SK-N-SH (cell line): ENCODE measurements at regions not wholly inside any gene's neighbourhood (a gene's known extent, or its start where the extent isn't known, plus 50 kb on each side); places are given as distances from the start of the nearest gene placed in this dataset.

ENCODE experiments used
- CTCF ChIA-PET: fragments of 300-600, 350-600 bp; formaldehyde crosslinking; extraction: SDS; loops from one replicate; lab custom pipeline; 2021; lab: Yijun Ruan, JAX
- POLR2A ChIA-PET: fragments of 350-600 bp; sonication (Branson Sonifier 250); formaldehyde crosslinking; extraction: SDS; loops from one replicate; lab custom pipeline; 2020; ENCODE audit warnings: antibody characterized with exemption, inconsistent platforms; lab: Yijun Ruan, JAX
- DNase-seq: peaks from one replicate; pipeline ENCODE4 v3.0.0; 2012
- H2AFZ ChIP-seq: fragments of 200-600 bp; sonication (generic); 2 replicates; pipeline ENCODE4 v1.8.1; 2016; ENCODE audit warnings: antibody characterized with exemption, mild to moderate bottlenecking, low read depth
- H3F3A ChIP-seq: fragments of 200-600 bp; sonication (generic); replicated peaks from 2 replicates; pipeline ENCODE3; 2016; ENCODE audit warnings: antibody characterized with exemption, mild to moderate bottlenecking; ENCODE audit not compliant: insufficient read depth
- H3K27ac ChIP-seq, 2 experiments: fragments of 200-500 bp in 1 of 2; fragments of 200-600 bp in 1 of 2; sonication (Bioruptor generic) in 1 of 2; sonication (generic), shearing (Covaris generic) in 1 of 2; 2 replicates each; pipeline versions ENCODE4 v1.5.1 to v1.6.1; 2014 to 2016; ENCODE audit warnings: low read depth in 2 of 2, inconsistent platforms in 1 of 2, low read length in 1 of 2, mild to moderate bottlenecking in 1 of 2, mixed read lengths in 1 of 2
- H3K27me3 ChIP-seq: fragments of 200-600 bp; sonication (generic), shearing (Covaris generic); 2 replicates; pipeline ENCODE4 v1.6.1; 2016; ENCODE audit warnings: mixed run types; ENCODE audit not compliant: insufficient read depth
- H3K36me3 ChIP-seq, 2 experiments: fragments of 200-500 bp in 1 of 2; fragments of 200-600 bp in 1 of 2; sonication (Bioruptor generic) in 1 of 2; sonication (generic) in 1 of 2; replicated peaks in 1 of 2; 2 replicates each; pipeline versions ENCODE3 to v1.5.1; 2014 to 2016; ENCODE audit warnings: low read length in 1 of 2, mild to moderate bottlenecking in 1 of 2; ENCODE audit not compliant: insufficient read depth in 2 of 2, control insufficient read depth in 1 of 2
- H3K4me1 ChIP-seq, 2 experiments: fragments of 200-500 bp in 1 of 2; fragments of 200-600 bp in 1 of 2; sonication (Bioruptor generic) in 1 of 2; sonication (generic), shearing (Covaris generic) in 1 of 2; 2 replicates each; pipeline versions ENCODE4 v1.5.1 to v1.6.1; 2014 to 2016; ENCODE audit warnings: low read depth in 1 of 2, low read length in 1 of 2, mixed run types in 1 of 2; ENCODE audit not compliant: insufficient read depth in 2 of 2, control insufficient read depth in 1 of 2
- H3K4me2 ChIP-seq: fragments of 200-600 bp; sonication (generic), shearing (Covaris generic); 2 replicates; pipeline ENCODE4 v1.6.1; 2017; ENCODE audit warnings: mixed run types
- H3K4me3 ChIP-seq, 2 experiments: fragments of 200-500 bp in 1 of 2; fragments of 200-600 bp in 1 of 2; sonication (Bioruptor generic) in 1 of 2; sonication (generic), shearing (Covaris generic) in 1 of 2; 2 replicates each; pipeline versions ENCODE4 v1.5.1 to v1.8.1; 2014 to 2016; ENCODE audit warnings: low read depth in 2 of 2, inconsistent platforms in 1 of 2, low read length in 1 of 2, mild to moderate bottlenecking in 1 of 2, mixed read lengths in 1 of 2, moderate library complexity in 1 of 2
- H3K79me2 ChIP-seq: fragments of 200-600 bp; sonication (generic); 2 replicates; pipeline ENCODE4 v1.8.1; 2017; ENCODE audit warnings: mild to moderate bottlenecking; ENCODE audit not compliant: insufficient read depth
- H3K9ac ChIP-seq: fragments of 200-600 bp; sonication (generic); 2 replicates; pipeline ENCODE4 v1.6.1; 2017; ENCODE audit warnings: mixed run types
- H3K9me2 ChIP-seq: fragments of 200-600 bp; sonication (generic); 2 replicates; pipeline ENCODE4 v1.6.1; 2017; ENCODE audit warnings: mixed run types
- H3K9me3 ChIP-seq: fragments of 200-600 bp; sonication (generic); 2 replicates; pipeline ENCODE4 v1.6.1; 2017; ENCODE audit warnings: mixed run types, mild to moderate bottlenecking, moderate library complexity
- H4K20me1 ChIP-seq: fragments of 200-600 bp; sonication (generic); 2 replicates; pipeline ENCODE4 v1.6.1; 2017; ENCODE audit warnings: mild to moderate bottlenecking, mixed run types; ENCODE audit not compliant: insufficient read depth
- EZH2phosphoT487 ChIP-seq: fragments of 200-600 bp; sonication (generic); IDR thresholded peaks from 2 replicates; pipeline ENCODE4 v1.6.1; 2017; ENCODE audit warnings: low read depth, mixed run types, mild to moderate bottlenecking, antibody characterized with exemption, moderate library complexity, borderline replicate concordance
- FOSL2 ChIP-seq: IDR thresholded peaks from 2 replicates; pipeline ENCODE4 v1.4.0; 2012; ENCODE audit warnings: low read depth, mild to moderate bottlenecking, moderate library complexity, borderline replicate concordance
- FOXJ3 ChIP-seq: sonication (generic); formaldehyde crosslinking; IDR thresholded peaks from 2 replicates; pipeline ENCODE4 v1.5.1; 2020; ENCODE audit warnings: mild to moderate bottlenecking, missing genetic modification reagents
- FOXM1 ChIP-seq: IDR thresholded peaks from 2 replicates; pipeline ENCODE4 v1.4.0; 2012; ENCODE audit warnings: low read depth, mild to moderate bottlenecking
- JUND ChIP-seq: IDR thresholded peaks from 2 replicates; pipeline ENCODE4 v1.4.0; 2012
- MEF2A ChIP-seq: IDR thresholded peaks from 2 replicates; pipeline ENCODE4 v1.4.0; 2012; ENCODE audit warnings: low read depth, borderline replicate concordance
- MXI1 ChIP-seq: IDR thresholded peaks from 2 replicates; pipeline ENCODE4 v1.6.1; 2012; ENCODE audit warnings: mild to moderate bottlenecking, low read depth, low read length, improper control_type of control experiment
- NFIC ChIP-seq: IDR thresholded peaks from 2 replicates; pipeline ENCODE4 v1.4.0; 2012; ENCODE audit warnings: borderline replicate concordance
- NRF1 ChIP-seq: IDR thresholded peaks from 2 replicates; pipeline ENCODE4 v1.6.1; 2012; ENCODE audit warnings: low read depth, mild to moderate bottlenecking, low read length
- POLR2AphosphoS5 ChIP-seq: IDR thresholded peaks from 2 replicates; pipeline ENCODE4 v1.6.1; 2012; ENCODE audit warnings: low read depth, low read length
- RCOR1 ChIP-seq: fragments of 150-350 bp; IDR thresholded peaks from 2 replicates; pipeline ENCODE4 v1.6.1; 2017; ENCODE audit warnings: antibody characterized with exemption, low read length
- RXRA ChIP-seq: IDR thresholded peaks from 2 replicates; pipeline ENCODE4 v1.4.0; 2012; ENCODE audit warnings: low read depth, mild to moderate bottlenecking, borderline replicate concordance
- SIN3A ChIP-seq: IDR thresholded peaks from 2 replicates; pipeline ENCODE4 v1.6.1; 2012; ENCODE audit warnings: low read depth, mild to moderate bottlenecking, low read length, moderate library complexity, borderline replicate concordance
- SMC3 ChIP-seq: IDR thresholded peaks from 2 replicates; pipeline ENCODE4 v1.6.1; 2012; ENCODE audit warnings: low read depth, low read length, improper control_type of control experiment
- WGBS: methylation state at CpG from one replicate; pipeline ENCODE4 v1.1.6; 2017; ENCODE audit warnings: low lambda C conversion rate; 5-methylcytosine and 5-hydroxymethylcytosine counted together
- TF ChIP-seq, protein P1 (sequence below): IDR thresholded peaks from 2 replicates; pipeline ENCODE4 v1.6.1; 2012; ENCODE audit warnings: mild to moderate bottlenecking, low read depth, low read length, moderate library complexity
- TF ChIP-seq, protein P2 (sequence below): fragments of 150-350 bp; IDR thresholded peaks from 2 replicates; pipeline ENCODE4 v1.6.1; 2017; ENCODE audit warnings: antibody characterized with exemption, low read length, low read depth, borderline replicate concordance
- TF ChIP-seq, protein P3 (sequence below): fragments of 150-350 bp; IDR thresholded peaks from 2 replicates; pipeline ENCODE4 v1.6.1; 2016; ENCODE audit warnings: mild to moderate bottlenecking, low read depth, low read length
- TF ChIP-seq, protein P4 (sequence below): IDR thresholded peaks from 2 replicates; pipeline ENCODE4 v1.4.0; 2012; ENCODE audit warnings: low read depth, borderline replicate concordance

DNA sequence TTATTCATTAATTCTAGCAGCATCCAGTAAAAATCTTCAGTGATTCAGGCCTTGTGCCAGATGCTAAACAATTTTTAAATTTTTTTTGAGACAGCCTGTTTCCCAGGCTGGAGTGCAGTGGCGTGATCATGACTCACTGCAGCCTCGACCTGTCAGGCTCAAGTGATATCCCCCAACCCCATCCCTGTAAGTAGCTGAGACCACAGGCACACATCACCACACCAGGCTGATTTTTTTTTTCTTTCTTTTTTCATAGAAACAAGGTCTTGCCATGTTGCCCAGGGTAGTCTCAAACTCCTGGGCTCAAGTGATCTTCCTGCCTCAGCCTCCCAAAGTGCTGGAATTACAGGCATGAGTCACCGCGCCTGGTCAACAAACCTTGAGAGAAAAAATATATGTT is 705.5 kb downstream of the ARAP2 start:
- TF ChIP-seq FOXJ3 (no peak), NRF1 (no peak), MEF2A (no peak), MXI1 (no peak), FOXM1 (no peak), RXRA (no peak), POLR2AphosphoS5 (no peak)
- TF ChIP-seq, protein P1, sequence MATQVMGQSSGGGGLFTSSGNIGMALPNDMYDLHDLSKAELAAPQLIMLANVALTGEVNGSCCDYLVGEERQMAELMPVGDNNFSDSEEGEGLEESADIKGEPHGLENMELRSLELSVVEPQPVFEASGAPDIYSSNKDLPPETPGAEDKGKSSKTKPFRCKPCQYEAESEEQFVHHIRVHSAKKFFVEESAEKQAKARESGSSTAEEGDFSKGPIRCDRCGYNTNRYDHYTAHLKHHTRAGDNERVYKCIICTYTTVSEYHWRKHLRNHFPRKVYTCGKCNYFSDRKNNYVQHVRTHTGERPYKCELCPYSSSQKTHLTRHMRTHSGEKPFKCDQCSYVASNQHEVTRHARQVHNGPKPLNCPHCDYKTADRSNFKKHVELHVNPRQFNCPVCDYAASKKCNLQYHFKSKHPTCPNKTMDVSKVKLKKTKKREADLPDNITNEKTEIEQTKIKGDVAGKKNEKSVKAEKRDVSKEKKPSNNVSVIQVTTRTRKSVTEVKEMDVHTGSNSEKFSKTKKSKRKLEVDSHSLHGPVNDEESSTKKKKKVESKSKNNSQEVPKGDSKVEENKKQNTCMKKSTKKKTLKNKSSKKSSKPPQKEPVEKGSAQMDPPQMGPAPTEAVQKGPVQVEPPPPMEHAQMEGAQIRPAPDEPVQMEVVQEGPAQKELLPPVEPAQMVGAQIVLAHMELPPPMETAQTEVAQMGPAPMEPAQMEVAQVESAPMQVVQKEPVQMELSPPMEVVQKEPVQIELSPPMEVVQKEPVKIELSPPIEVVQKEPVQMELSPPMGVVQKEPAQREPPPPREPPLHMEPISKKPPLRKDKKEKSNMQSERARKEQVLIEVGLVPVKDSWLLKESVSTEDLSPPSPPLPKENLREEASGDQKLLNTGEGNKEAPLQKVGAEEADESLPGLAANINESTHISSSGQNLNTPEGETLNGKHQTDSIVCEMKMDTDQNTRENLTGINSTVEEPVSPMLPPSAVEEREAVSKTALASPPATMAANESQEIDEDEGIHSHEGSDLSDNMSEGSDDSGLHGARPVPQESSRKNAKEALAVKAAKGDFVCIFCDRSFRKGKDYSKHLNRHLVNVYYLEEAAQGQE, result no peak
- TF ChIP-seq, protein P2, sequence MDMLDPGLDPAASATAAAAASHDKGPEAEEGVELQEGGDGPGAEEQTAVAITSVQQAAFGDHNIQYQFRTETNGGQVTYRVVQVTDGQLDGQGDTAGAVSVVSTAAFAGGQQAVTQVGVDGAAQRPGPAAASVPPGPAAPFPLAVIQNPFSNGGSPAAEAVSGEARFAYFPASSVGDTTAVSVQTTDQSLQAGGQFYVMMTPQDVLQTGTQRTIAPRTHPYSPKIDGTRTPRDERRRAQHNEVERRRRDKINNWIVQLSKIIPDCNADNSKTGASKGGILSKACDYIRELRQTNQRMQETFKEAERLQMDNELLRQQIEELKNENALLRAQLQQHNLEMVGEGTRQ, result no peak
- H2AFZ ChIP-seq, result no peak overlapping the region
- H3K4me2 ChIP-seq, result no peak overlapping the region
- H3K4me3 ChIP-seq, result no peak overlapping the region
- no peaks in the 10 kb centered on the region for H3K4me1 ChIP-seq
- 52% methylated on average over 4 of the region's 4 CpGs for WGBS
- no peaks in the 10 kb centered on the region for H3K79me2 ChIP-seq
- H3K9ac ChIP-seq, result no peak overlapping the region
- H3K9me2 ChIP-seq, result no peaks in the 10 kb centered on the region
- no peaks in the 10 kb centered on the region for H3K9me3 ChIP-seq
- no peaks in the 10 kb centered on the region for H3K27me3 ChIP-seq
- CTCF ChIA-PET, result no interaction called here
- no peaks in the 10 kb centered on the region for H3K36me3 ChIP-seq
- DNase-seq, result no peak
- no peak overlapping the region for H3K27ac ChIP-seq
- no peaks in the 10 kb centered on the region for H3F3A ChIP-seq
- POLR2A ChIA-PET, result no interaction called here
- no peaks in the 10 kb centered on the region for H4K20me1 ChIP-seq

DNA sequence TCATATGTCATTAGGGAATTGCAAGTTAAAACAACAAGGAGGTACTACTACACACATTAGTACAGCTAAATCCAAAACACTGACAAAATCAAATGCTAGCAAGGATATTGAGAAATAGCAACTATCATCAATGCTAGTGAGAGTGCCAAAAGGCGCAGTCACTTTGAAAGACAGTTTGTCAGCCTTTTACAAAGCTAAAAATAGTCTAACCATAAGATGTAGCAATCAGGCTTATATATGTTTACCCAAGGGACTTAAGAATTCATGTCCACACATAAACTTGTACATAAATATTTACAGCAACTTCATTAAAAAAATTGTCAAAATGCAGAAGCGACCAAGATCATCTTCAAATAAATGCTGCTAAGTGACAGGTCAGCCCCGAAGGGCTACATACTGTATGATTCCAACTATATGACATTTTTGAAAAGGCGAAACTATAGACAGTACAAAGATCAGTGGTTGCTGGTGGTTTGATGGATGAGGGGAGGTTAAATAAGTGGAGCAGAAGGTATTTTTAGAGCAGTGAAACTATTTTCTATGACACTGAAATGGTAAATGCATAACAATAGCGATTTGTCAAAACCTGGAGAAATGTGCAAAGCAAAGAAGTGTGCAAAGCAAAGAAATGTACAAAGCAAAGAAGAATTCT is 704.8 kb downstream of the ARAP2 start:
- Histone ChIP-seq H3K9ac (no peak overlapping the region), H3F3A (no peaks in the 10 kb centered on the region), H3K79me2 (no peaks in the 10 kb centered on the region), H4K20me1 (no peaks in the 10 kb centered on the region), H2AFZ (no peak overlapping the region), H3K27me3 (no peaks in the 10 kb centered on the region), H3K9me2 (no peaks in the 10 kb centered on the region), H3K4me2 (no peak overlapping the region), H3K9me3 (no peaks in the 10 kb centered on the region), H3K36me3 (no peaks in the 10 kb centered on the region), H3K4me1 (no peaks in the 10 kb centered on the region), H3K27ac (no peak overlapping the region), H3K4me3 (no peak overlapping the region)
- no peak for DNase-seq
- ChIA-PET CTCF (no interaction called here), POLR2A (no interaction called here)
- 27% methylated on average over 5 of the region's 5 CpGs for WGBS
- TF ChIP-seq NFIC (no peak), FOSL2 (no peak), SMC3 (no peak), EZH2phosphoT487 (no peak), JUND (no peak), RCOR1 (no peak), RXRA (no peak), SIN3A (no peak)
- TF ChIP-seq, protein P3, sequence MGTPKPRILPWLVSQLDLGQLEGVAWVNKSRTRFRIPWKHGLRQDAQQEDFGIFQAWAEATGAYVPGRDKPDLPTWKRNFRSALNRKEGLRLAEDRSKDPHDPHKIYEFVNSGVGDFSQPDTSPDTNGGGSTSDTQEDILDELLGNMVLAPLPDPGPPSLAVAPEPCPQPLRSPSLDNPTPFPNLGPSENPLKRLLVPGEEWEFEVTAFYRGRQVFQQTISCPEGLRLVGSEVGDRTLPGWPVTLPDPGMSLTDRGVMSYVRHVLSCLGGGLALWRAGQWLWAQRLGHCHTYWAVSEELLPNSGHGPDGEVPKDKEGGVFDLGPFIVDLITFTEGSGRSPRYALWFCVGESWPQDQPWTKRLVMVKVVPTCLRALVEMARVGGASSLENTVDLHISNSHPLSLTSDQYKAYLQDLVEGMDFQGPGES, result no peak
- TF ChIP-seq, protein P4, sequence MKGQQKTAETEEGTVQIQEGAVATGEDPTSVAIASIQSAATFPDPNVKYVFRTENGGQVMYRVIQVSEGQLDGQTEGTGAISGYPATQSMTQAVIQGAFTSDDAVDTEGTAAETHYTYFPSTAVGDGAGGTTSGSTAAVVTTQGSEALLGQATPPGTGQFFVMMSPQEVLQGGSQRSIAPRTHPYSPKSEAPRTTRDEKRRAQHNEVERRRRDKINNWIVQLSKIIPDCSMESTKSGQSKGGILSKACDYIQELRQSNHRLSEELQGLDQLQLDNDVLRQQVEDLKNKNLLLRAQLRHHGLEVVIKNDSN, result no peak
